ENCODE measurements at regions not wholly inside any gene's neighbourhood (a gene's known extent, or its start where the extent isn't known, plus 50 kb on each side); places are given as distances from the start of the nearest gene placed in this dataset.

GRCh38 chr15:47294765-47295259, 422.5 kb upstream of the SEMA6D start:
- TF ChIP-seq, protein P1, sequence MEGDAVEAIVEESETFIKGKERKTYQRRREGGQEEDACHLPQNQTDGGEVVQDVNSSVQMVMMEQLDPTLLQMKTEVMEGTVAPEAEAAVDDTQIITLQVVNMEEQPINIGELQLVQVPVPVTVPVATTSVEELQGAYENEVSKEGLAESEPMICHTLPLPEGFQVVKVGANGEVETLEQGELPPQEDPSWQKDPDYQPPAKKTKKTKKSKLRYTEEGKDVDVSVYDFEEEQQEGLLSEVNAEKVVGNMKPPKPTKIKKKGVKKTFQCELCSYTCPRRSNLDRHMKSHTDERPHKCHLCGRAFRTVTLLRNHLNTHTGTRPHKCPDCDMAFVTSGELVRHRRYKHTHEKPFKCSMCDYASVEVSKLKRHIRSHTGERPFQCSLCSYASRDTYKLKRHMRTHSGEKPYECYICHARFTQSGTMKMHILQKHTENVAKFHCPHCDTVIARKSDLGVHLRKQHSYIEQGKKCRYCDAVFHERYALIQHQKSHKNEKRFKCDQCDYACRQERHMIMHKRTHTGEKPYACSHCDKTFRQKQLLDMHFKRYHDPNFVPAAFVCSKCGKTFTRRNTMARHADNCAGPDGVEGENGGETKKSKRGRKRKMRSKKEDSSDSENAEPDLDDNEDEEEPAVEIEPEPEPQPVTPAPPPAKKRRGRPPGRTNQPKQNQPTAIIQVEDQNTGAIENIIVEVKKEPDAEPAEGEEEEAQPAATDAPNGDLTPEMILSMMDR (IDR thresholded peaks at IDR 0.05; ENCODE audit: low read depth, low read length, missing input control) = no peak
- TF ChIP-seq, protein P2, sequence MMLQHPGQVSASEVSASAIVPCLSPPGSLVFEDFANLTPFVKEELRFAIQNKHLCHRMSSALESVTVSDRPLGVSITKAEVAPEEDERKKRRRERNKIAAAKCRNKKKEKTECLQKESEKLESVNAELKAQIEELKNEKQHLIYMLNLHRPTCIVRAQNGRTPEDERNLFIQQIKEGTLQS (IDR thresholded peaks at IDR 0.05) = no peak
